ENCODE measurements at regions not wholly inside any gene's neighbourhood (a gene's known extent, or its start where the extent isn't known, plus 50 kb on each side); places are given as distances from the start of the nearest gene placed in this dataset.

DNA sequence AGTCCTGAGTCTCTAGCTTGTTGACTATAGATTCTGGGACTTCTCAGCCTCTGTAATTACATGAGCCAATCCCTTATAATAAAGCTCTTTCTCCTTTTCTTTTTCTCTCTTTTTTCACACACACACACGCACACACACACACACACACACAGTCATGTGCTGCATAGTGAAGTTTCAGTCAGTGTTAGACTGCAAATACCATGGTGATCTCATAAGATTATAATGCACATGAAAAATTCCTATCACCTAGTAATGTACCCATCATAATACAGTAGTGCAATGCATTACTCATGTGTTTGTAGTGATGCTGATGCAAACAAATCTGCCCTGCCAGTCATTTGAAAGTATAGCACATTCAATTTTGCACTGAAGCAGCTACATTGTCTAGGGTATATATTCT is 558.2 kb downstream of the SUCLG1 start:
- TF ChIP-seq CTCF (IDR thresholded peaks at IDR 0.05; ENCODE audit: borderline replicate concordance, extremely low read depth, insufficient read depth) = no peak
- no peak overlapping the region for H3K4me3 ChIP-seq (ENCODE audit: low read length in 3 of 3)
- no peaks in the 10 kb centered on the region for H3K4me1 ChIP-seq (ENCODE audit: control insufficient read depth in 2 of 3, insufficient read depth in 2 of 3, low read depth in 1 of 3, low read length in 3 of 3)
- DNase-seq (no peak), FAIRE-seq (no peak)
- H3K36me3 ChIP-seq (ENCODE audit: control insufficient read depth in 2 of 3, insufficient read depth in 3 of 3, low read length in 3 of 3) = no peaks in the 10 kb centered on the region
- H3K27ac ChIP-seq (ENCODE audit: low read depth in 2 of 2, low read length in 2 of 2) = no peak overlapping the region
- no peaks in the 10 kb centered on the region for H3K9me3 ChIP-seq (ENCODE audit: control insufficient read depth in 2 of 3, insufficient read depth in 1 of 3, low read length in 3 of 3)
- no peak overlapping the region for H3K9ac ChIP-seq (ENCODE audit: low read length in 3 of 3)
- no peaks in the 10 kb centered on the region for H3K27me3 ChIP-seq (ENCODE audit: control insufficient read depth, insufficient read depth, low read length)
- intact Hi-C loops (cut with DNase I) = no loop called here

GRCh38 chr2:83899271-83899670 is 559.8 kb downstream of the SUCLG1 start:
- Histone ChIP-seq H3K27me3 (ENCODE audit: control insufficient read depth, insufficient read depth, low read length) (no peaks in the 10 kb centered on the region), H3K9me3 (ENCODE audit: control insufficient read depth in 2 of 3, insufficient read depth in 1 of 3, low read length in 3 of 3) (no peaks in the 10 kb centered on the region), H3K4me1 (ENCODE audit: control insufficient read depth in 2 of 3, insufficient read depth in 2 of 3, low read depth in 1 of 3, low read length in 3 of 3) (no peaks in the 10 kb centered on the region), H3K27ac (ENCODE audit: low read depth in 2 of 2, low read length in 2 of 2) (no peak overlapping the region), H3K36me3 (ENCODE audit: control insufficient read depth in 2 of 3, insufficient read depth in 3 of 3, low read length in 3 of 3) (no peaks in the 10 kb centered on the region), H3K4me3 (ENCODE audit: low read length in 3 of 3) (no peak overlapping the region), H3K9ac (ENCODE audit: low read length in 3 of 3) (no peak overlapping the region)
- FAIRE-seq (no peak), DNase-seq (no peak)
- no peak for TF ChIP-seq CTCF (IDR thresholded peaks at IDR 0.05; ENCODE audit: borderline replicate concordance, extremely low read depth, insufficient read depth)
- intact Hi-C loops (cut with DNase I) = no loop called here

DNA sequence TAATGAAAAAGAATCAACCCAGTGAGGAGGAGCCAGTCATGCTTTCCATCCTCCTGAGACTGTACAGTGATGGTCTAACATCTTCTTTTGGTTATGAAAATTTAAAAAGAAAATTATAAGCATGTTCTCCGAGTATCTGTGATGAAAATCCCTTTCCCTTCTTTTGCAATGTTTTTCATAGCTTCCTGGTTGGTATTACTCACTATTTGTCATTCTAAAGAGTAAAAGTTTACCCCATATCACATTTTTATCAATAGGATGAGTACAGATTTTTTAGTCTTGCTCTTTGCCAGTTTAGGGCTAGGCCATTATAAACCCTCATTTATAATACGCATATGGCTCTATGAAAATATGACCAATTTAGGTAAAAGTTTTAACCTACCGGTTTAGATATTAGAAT is 564.1 kb downstream of the SUCLG1 start:
- no peak overlapping the region for H3K9ac ChIP-seq (ENCODE audit: low read length in 3 of 3)
- H3K4me3 ChIP-seq (ENCODE audit: low read length in 3 of 3) = no peak overlapping the region
- intact Hi-C loops (cut with DNase I) = no loop called here
- TF ChIP-seq CTCF (IDR thresholded peaks at IDR 0.05; ENCODE audit: borderline replicate concordance, extremely low read depth, insufficient read depth) = no peak
- no peaks in the 10 kb centered on the region for H3K9me3 ChIP-seq (ENCODE audit: control insufficient read depth in 2 of 3, insufficient read depth in 1 of 3, low read length in 3 of 3)
- H3K27me3 ChIP-seq (ENCODE audit: control insufficient read depth, insufficient read depth, low read length) = no peaks in the 10 kb centered on the region
- no peak overlapping the region for H3K27ac ChIP-seq (ENCODE audit: low read depth in 2 of 2, low read length in 2 of 2)
- H3K36me3 ChIP-seq (ENCODE audit: control insufficient read depth in 2 of 3, insufficient read depth in 3 of 3, low read length in 3 of 3) = no peaks in the 10 kb centered on the region
- FAIRE-seq (no peak), DNase-seq (no peak)
- H3K4me1 ChIP-seq (ENCODE audit: control insufficient read depth in 2 of 3, insufficient read depth in 2 of 3, low read depth in 1 of 3, low read length in 3 of 3) = no peaks in the 10 kb centered on the region

DNA sequence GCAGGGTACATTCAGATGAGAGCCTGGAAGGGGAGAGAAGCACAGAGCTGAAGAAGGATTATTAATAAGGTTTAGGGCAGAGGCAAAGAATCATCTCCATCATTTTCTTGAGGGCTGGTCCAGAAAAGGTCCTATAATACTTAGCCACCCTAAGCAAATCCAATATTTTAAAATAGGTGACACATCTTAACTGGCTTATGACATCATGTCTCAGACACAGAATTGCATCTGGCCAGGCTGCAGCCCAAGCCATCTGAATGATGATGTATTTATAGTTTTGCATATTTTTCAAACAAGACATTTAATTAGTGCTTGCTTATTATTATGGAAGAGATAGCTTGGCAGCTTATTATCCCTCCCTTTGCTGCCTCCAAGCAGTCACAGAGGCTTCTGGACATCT is 571.3 kb downstream of the SUCLG1 start:
- Histone ChIP-seq H3K27me3 (ENCODE audit: control insufficient read depth, insufficient read depth, low read length) (no peaks in the 10 kb centered on the region), H3K4me1 (ENCODE audit: control insufficient read depth in 2 of 3, insufficient read depth in 2 of 3, low read depth in 1 of 3, low read length in 3 of 3) (no peaks in the 10 kb centered on the region), H3K27ac (ENCODE audit: low read depth in 2 of 2, low read length in 2 of 2) (no peak overlapping the region), H3K36me3 (ENCODE audit: control insufficient read depth in 2 of 3, insufficient read depth in 3 of 3, low read length in 3 of 3) (no peaks in the 10 kb centered on the region), H3K4me3 (ENCODE audit: low read length in 3 of 3) (no peak overlapping the region), H3K9me3 (ENCODE audit: control insufficient read depth in 2 of 3, insufficient read depth in 1 of 3, low read length in 3 of 3) (no peaks in the 10 kb centered on the region), H3K9ac (ENCODE audit: low read length in 3 of 3) (no peak overlapping the region)
- FAIRE-seq (no peak), DNase-seq (no peak)
- TF ChIP-seq CTCF (IDR thresholded peaks at IDR 0.05; ENCODE audit: borderline replicate concordance, extremely low read depth, insufficient read depth) = no peak
- intact Hi-C loops (cut with DNase I) = no loop called here
